Upper lobe of left lung (tissue), 6 donors: ENCODE measurements at regions not wholly inside any gene's neighbourhood (a gene's known extent, or its start where the extent isn't known, plus 50 kb on each side); places are given as distances from the start of the nearest gene placed in this dataset.
A peak's percentile ranks its signal among the peaks of the same experiment; 100 is the strongest.

Source experiments
- ATAC-seq, 2 donors: fragments of 200-7000 bp; cut with Tn5 transposase; one replicate each; pipeline ENCODE4 v1.9.1; 2022; ENCODE audit warnings: mild to moderate bottlenecking in 2 of 2, moderate library complexity in 2 of 2; ENCODE audit not compliant: low FRiP score in 2 of 2
- DNase-seq, 2 donors: peaks; one replicate each; pipeline ENCODE4 v3.0.0-alpha.2; 2019 to 2020
- H3K27ac ChIP-seq, 4 donors: fragments of 200-600 bp; sonication (generic); one replicate each; pipeline ENCODE4 v1.5.1; 2016 to 2019
- H3K27me3 ChIP-seq, 4 donors: fragments of 200-600 bp; sonication (generic); one replicate each; pipeline ENCODE4 v1.5.1; 2017 to 2019
- H3K36me3 ChIP-seq, 4 donors: fragments of 200-600 bp; sonication (generic); one replicate each; pipeline ENCODE4 v1.5.1; 2016 to 2019
- H3K4me1 ChIP-seq, 4 donors: fragments of 200-600 bp; sonication (generic); one replicate each; pipeline ENCODE4 v1.5.1; 2018 to 2019
- H3K4me3 ChIP-seq, 4 donors: fragments of 200-600 bp; sonication (generic); one replicate each; pipeline ENCODE4 v1.5.1; 2017 to 2019; ENCODE audit warnings: mild to moderate bottlenecking in 2 of 4, moderate library complexity in 1 of 4
- H3K9me3 ChIP-seq, 4 donors: fragments of 200-600 bp; sonication (generic); one replicate each; pipeline ENCODE4 v1.5.1; 2018 to 2019
- CTCF ChIP-seq, 6 experiments: fragments of 450-650 bp in 4 of 6; fragments of 200-600 bp in 2 of 6; sonication (generic) in 2 of 6; IDR thresholded peaks; one replicate each; pipeline ENCODE4 v1.5.1; 2016 to 2019; ENCODE audit warnings: antibody characterized with exemption in 6 of 6
- EP300 ChIP-seq, 4 donors: sonication (generic); formaldehyde crosslinking; IDR thresholded peaks; one replicate each; pipeline ENCODE4 v1.5.1; 2017; ENCODE audit warnings: antibody characterized with exemption in 4 of 4, control low read depth in 2 of 4
- POLR2A ChIP-seq, 4 donors: fragments of 450-650 bp; IDR thresholded peaks; one replicate each; pipeline ENCODE4 v1.5.1; 2016 to 2017; ENCODE audit warnings: antibody characterized with exemption in 4 of 4, mild to moderate bottlenecking in 2 of 4
- POLR2AphosphoS5 ChIP-seq, 2 donors: sonication (generic); formaldehyde crosslinking; IDR thresholded peaks; one replicate each; pipeline ENCODE4 v1.5.1; 2017; ENCODE audit warnings: antibody characterized with exemption in 2 of 2
- WGBS, 2 donors: methylation state at CpG; one replicate each; pipeline ENCODE4 v1.1.5; 2017 to 2018; 5-methylcytosine and 5-hydroxymethylcytosine counted together
- donor health status: DM: no; HTN: no; CAD: no; lungs with moderate emphysema.
- donor health status: DM: no; HTN: yes; CAD: no; lungs with severe emphysema.

- TF ChIP-seq CTCF (IDR thresholded peaks at IDR 0.05) (no peak), POLR2AphosphoS5 (IDR thresholded peaks at IDR 0.05) (no peak), EP300 (IDR thresholded peaks at IDR 0.05) (no peak), POLR2A (IDR thresholded peaks at IDR 0.05) (no peak)
- no peaks in the 10 kb centered on the region for H3K36me3 ChIP-seq
- DNase-seq (no peak), ATAC-seq (no peak)
- H3K9me3 ChIP-seq: no peaks in the 10 kb centered on the region
- 59 to 62% methylated on average over 5 of the region's 5 CpGs for WGBS, 2 donors
- no peak overlapping the region for H3K4me3 ChIP-seq
- H3K4me1 ChIP-seq: no peaks in the 10 kb centered on the region
- no peak overlapping the region for H3K27ac ChIP-seq
- H3K27me3 ChIP-seq: no peaks in the 10 kb centered on the region
Observed at GRCh38 chr17:34163123-34163522, 92.0 kb upstream of the CCL2 start.

- Histone ChIP-seq H3K4me3 (no peak overlapping the region), H3K9me3 (no peaks in the 10 kb centered on the region), H3K36me3 (no peaks in the 10 kb centered on the region), H3K4me1 (no peaks in the 10 kb centered on the region), H3K27ac (no peak overlapping the region), H3K27me3 (no peaks in the 10 kb centered on the region)
- no peak for ATAC-seq
- TF ChIP-seq POLR2AphosphoS5 (IDR thresholded peaks at IDR 0.05) (no peak), CTCF (IDR thresholded peaks at IDR 0.05) (peak in 4 of 6 experiments; percentile 10 to 28 (median 24)), EP300 (IDR thresholded peaks at IDR 0.05) (no peak)
- 11 to 17% methylated on average over 6 of the region's 6 CpGs for WGBS, 2 donors
- no peak for DNase-seq
Observed at GRCh38 chr17:34163646-34164045, 91.4 kb upstream of the CCL2 start.

- Histone ChIP-seq H3K4me3 (no peak overlapping the region), H3K9me3 (no peaks in the 10 kb centered on the region), H3K4me1 (no peaks in the 10 kb centered on the region), H3K27me3 (no peaks in the 10 kb centered on the region), H3K27ac (no peak overlapping the region), H3K36me3 (no peaks in the 10 kb centered on the region)
- WGBS, 2 donors: 70 to 79% methylated on average over 4 of the region's 4 CpGs
- TF ChIP-seq POLR2A (IDR thresholded peaks at IDR 0.05) (no peak), CTCF (IDR thresholded peaks at IDR 0.05) (no peak), POLR2AphosphoS5 (IDR thresholded peaks at IDR 0.05) (no peak)
- ATAC-seq (no peak), DNase-seq (no peak)
Observed at GRCh38 chr17:34164837-34165236, 90.2 kb upstream of the CCL2 start.

GRCh38 chr17:34166352-34166751, 88.7 kb upstream of the CCL2 start:
- Histone ChIP-seq H3K9me3 (no peaks in the 10 kb centered on the region), H3K4me3 (no peak overlapping the region), H3K27ac (no peak overlapping the region), H3K27me3 (no peaks in the 10 kb centered on the region), H3K4me1 (no peaks in the 10 kb centered on the region), H3K36me3 (no peaks in the 10 kb centered on the region)
- TF ChIP-seq CTCF (IDR thresholded peaks at IDR 0.05): no peak
- no peak for TF ChIP-seq POLR2A (IDR thresholded peaks at IDR 0.05)
- TF ChIP-seq EP300 (IDR thresholded peaks at IDR 0.05): no peak
- TF ChIP-seq POLR2AphosphoS5 (IDR thresholded peaks at IDR 0.05): no peak
- ATAC-seq: no peak
- DNase-seq: no peak

GRCh38 chr17:34167354-34167753, 87.7 kb upstream of the CCL2 start:
- H3K36me3 ChIP-seq: no peaks in the 10 kb centered on the region
- ATAC-seq (no peak), DNase-seq (peak in 1 of 2 donors; percentile 44)
- no peaks in the 10 kb centered on the region for H3K4me1 ChIP-seq
- H3K4me3 ChIP-seq: no peak overlapping the region
- 36 to 55% methylated on average over 5 of the region's 5 CpGs for WGBS, 2 donors
- no peak overlapping the region for H3K27ac ChIP-seq
- no peak for TF ChIP-seq EP300 (IDR thresholded peaks at IDR 0.05)
- no peak for TF ChIP-seq CTCF (IDR thresholded peaks at IDR 0.05)
- no peak for TF ChIP-seq POLR2AphosphoS5 (IDR thresholded peaks at IDR 0.05)
- no peak for TF ChIP-seq POLR2A (IDR thresholded peaks at IDR 0.05)
- H3K9me3 ChIP-seq: no peaks in the 10 kb centered on the region
- no peaks in the 10 kb centered on the region for H3K27me3 ChIP-seq
